ENCODE measurements at regions not wholly inside any gene's neighbourhood (a gene's known extent, or its start where the extent isn't known, plus 50 kb on each side); places are given as distances from the start of the nearest gene placed in this dataset.

DNA sequence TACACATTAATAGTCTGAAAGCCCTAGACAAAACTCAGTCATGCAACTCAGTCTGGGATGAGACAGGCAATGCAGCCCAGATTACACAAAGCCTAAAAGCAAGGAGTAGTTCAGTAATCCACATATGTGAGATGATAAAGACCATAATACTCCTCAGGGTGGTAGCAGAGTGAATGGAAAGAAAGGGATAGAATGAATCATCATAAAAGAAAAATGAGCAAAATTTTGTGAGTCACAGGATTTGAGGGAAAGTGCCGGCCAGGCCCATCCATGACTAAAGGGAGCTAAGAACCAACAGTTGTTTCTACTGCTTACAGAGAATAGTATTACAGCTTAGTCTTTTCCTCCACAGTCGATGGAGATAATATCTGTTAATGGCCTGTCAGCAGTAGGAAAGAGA is 90.0 kb upstream of the POU5F2 start:
- TF ChIP-seq, protein P1, sequence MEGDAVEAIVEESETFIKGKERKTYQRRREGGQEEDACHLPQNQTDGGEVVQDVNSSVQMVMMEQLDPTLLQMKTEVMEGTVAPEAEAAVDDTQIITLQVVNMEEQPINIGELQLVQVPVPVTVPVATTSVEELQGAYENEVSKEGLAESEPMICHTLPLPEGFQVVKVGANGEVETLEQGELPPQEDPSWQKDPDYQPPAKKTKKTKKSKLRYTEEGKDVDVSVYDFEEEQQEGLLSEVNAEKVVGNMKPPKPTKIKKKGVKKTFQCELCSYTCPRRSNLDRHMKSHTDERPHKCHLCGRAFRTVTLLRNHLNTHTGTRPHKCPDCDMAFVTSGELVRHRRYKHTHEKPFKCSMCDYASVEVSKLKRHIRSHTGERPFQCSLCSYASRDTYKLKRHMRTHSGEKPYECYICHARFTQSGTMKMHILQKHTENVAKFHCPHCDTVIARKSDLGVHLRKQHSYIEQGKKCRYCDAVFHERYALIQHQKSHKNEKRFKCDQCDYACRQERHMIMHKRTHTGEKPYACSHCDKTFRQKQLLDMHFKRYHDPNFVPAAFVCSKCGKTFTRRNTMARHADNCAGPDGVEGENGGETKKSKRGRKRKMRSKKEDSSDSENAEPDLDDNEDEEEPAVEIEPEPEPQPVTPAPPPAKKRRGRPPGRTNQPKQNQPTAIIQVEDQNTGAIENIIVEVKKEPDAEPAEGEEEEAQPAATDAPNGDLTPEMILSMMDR (IDR thresholded peaks at IDR 0.05; ENCODE audit: insufficient read depth, low read length, poor library complexity, severe bottlenecking): no peak
- Histone ChIP-seq H3K27me3 (replicated peaks; ENCODE audit: control insufficient read depth, insufficient read depth, low read length) (no peaks in the 10 kb centered on the region), H3K4me3 (replicated peaks; ENCODE audit: low read depth, low read length) (no peak overlapping the region), H3K36me3 (ENCODE audit: control insufficient read depth, insufficient read depth, low read length) (no peaks in the 10 kb centered on the region)
- no peak for DNase-seq (ENCODE audit: extremely low read depth, insufficient read length)

DNA sequence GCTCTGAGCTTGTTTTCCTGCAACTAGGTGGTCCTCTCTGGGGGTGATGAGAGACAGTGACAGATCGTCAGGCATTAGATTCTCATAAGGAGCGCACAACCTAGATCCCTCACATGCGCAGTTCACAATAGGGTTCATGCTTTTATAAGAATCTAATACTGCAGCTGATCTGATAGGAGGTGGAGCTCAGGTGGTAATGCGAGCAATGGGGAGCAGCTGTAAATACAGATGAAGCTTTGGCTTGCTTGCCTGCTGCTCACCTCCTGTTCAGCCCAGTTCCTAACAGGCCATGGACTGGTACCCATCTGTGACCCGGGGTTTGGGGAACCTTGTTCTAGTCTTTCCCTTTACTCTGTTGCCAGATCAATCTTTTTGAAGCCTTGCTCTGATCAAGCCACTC is 89.5 kb upstream of the POU5F2 start:
- no peaks in the 10 kb centered on the region for H3K36me3 ChIP-seq (ENCODE audit: control insufficient read depth, insufficient read depth, low read length)
- TF ChIP-seq, protein P1 (IDR thresholded peaks at IDR 0.05; ENCODE audit: insufficient read depth, low read length, poor library complexity, severe bottlenecking): no peak
- H3K4me3 ChIP-seq (replicated peaks; ENCODE audit: low read depth, low read length): no peak overlapping the region
- no peaks in the 10 kb centered on the region for H3K27me3 ChIP-seq (replicated peaks; ENCODE audit: control insufficient read depth, insufficient read depth, low read length)
- DNase-seq (ENCODE audit: extremely low read depth, insufficient read length): no peak

DNA sequence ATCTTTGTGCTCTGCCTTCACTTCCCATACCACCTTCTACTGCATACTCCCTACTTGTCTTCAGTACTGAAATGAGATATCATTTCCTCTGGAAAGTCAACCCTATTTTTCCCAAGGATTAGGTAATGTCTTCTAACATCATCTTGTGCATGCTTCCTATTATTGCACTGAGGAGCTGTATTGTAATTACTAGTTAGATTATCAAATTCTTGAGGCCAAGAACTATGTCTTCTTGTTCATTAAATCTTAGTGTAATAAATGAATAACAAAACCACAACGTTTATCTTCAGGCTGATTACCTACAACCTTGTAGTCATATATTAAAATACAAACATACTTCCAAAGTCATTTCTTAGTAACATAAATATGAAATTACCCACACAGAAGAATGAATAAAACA is 87.9 kb upstream of the POU5F2 start:
- TF ChIP-seq, protein P1 (IDR thresholded peaks at IDR 0.05; ENCODE audit: insufficient read depth, low read length, poor library complexity, severe bottlenecking): no peak
- Histone ChIP-seq H3K4me3 (replicated peaks; ENCODE audit: low read depth, low read length) (no peak overlapping the region), H3K27me3 (replicated peaks; ENCODE audit: control insufficient read depth, insufficient read depth, low read length) (no peaks in the 10 kb centered on the region), H3K36me3 (ENCODE audit: control insufficient read depth, insufficient read depth, low read length) (no peaks in the 10 kb centered on the region)
- DNase-seq (ENCODE audit: extremely low read depth, insufficient read length): no peak

DNA sequence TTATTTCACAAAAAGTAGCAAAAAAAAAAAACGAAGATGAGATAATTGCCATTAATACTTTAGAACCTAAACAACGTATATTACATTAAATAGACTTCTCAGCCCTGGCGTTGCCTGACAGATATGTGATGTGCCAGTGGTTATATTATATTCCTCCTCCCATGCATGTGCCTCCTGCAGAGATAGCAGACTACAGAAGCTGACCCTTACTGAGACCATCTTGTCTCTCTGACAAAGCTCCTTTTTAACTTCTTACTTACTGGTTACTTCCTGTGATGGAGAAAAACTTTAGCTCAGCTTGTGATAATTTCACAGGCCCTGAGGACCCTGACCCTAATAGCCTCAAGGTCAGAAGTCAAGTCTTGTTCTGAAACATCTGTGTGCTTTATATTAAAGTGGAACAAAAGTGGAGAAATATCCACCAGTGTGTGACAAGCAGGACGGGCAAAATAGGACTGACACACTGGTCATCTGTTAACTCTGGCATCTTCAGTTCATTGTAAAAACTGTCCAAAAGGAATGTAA is 80.6 kb upstream of the POU5F2 start:
- no peak for DNase-seq (ENCODE audit: extremely low read depth, insufficient read length)
- H3K27me3 ChIP-seq (replicated peaks; ENCODE audit: control insufficient read depth, insufficient read depth, low read length): no peaks in the 10 kb centered on the region

DNA sequence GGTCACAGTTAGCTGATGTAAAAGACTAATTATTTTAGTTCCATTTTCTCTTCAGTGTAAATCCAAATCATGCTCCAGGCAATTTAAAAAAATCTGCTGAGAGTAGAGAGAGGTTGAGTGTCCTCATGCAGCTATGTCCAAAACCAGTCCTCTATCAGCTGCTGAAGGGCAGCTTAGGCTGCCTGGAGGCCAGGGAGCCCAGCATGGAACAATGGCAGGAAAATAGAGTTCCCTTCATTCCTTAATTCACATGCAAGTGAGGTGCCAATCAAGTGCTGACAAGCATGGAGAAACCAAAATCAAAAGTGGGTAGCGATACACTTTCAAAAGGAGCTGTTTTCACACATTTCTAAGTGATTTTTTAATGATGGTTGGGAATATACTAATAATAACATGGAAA is 78.3 kb upstream of the POU5F2 start:
- Histone ChIP-seq H3K36me3 (ENCODE audit: control insufficient read depth, insufficient read depth, low read length) (no peaks in the 10 kb centered on the region), H3K4me3 (replicated peaks; ENCODE audit: low read depth, low read length) (no peak overlapping the region), H3K27me3 (replicated peaks; ENCODE audit: control insufficient read depth, insufficient read depth, low read length) (no peaks in the 10 kb centered on the region)
- TF ChIP-seq, protein P1 (IDR thresholded peaks at IDR 0.05; ENCODE audit: insufficient read depth, low read length, poor library complexity, severe bottlenecking): no peak
- DNase-seq (ENCODE audit: extremely low read depth, insufficient read length): no peak

More for the DNA sequence above, 80.6 kb upstream of the POU5F2 start:
- Histone ChIP-seq H3K4me3 (replicated peaks; ENCODE audit: low read depth, low read length) (no peak overlapping the region), H3K36me3 (ENCODE audit: control insufficient read depth, insufficient read depth, low read length) (no peaks in the 10 kb centered on the region)
- TF ChIP-seq, protein P1 (IDR thresholded peaks at IDR 0.05; ENCODE audit: insufficient read depth, low read length, poor library complexity, severe bottlenecking): no peak

DNA sequence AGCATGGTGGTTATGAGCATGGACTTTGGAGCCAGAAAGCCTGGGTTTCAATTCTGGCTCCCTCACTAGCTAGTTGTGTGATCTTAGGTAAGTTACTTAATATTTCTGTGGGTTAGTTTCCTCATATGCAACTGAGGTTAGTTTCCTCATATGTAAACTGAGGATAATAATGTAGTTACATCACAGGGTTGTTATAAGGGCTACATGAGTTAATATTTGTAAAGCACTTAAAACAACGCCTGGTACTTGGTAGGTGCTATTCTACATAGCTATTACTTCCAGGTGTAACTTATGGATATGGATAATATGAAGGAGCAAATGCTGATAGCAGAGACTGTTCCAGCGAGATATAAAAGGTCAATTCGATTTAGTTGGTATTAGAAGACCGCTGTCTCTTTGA is 69.4 kb upstream of the POU5F2 start:
- Histone ChIP-seq H3K27me3 (replicated peaks; ENCODE audit: control insufficient read depth, insufficient read depth, low read length) (no peaks in the 10 kb centered on the region), H3K36me3 (ENCODE audit: control insufficient read depth, insufficient read depth, low read length) (no peaks in the 10 kb centered on the region), H3K4me3 (replicated peaks; ENCODE audit: low read depth, low read length) (no peak overlapping the region)
- TF ChIP-seq, protein P1 (IDR thresholded peaks at IDR 0.05; ENCODE audit: insufficient read depth, low read length, poor library complexity, severe bottlenecking): no peak
- no peak for DNase-seq (ENCODE audit: extremely low read depth, insufficient read length)
